ENCODE measurements at regions not wholly inside any gene's neighbourhood (a gene's known extent, or its start where the extent isn't known, plus 50 kb on each side); places are given as distances from the start of the nearest gene placed in this dataset.

DNA sequence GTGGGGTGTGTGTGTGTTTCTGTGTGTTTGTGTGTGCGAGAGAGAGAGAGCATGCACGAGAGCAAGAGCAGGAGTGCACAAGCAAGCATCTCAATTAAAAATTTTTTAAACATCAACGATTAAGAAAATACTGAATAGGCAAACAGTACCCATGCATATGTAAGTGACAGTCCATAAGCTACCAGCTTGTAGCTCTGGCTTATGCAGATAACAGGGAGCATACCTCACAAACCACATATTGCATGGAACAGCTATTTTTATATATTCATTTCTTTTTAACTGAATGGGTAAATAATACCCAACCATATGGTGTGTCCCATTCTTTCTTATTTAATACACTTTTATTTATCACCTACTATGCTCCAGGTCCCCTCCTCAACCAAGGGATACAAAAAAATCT is 234.5 kb downstream of the KBTBD8 start:
- Histone ChIP-seq H3K27ac (ENCODE audit: poor library complexity, severe bottlenecking) (no peak overlapping the region), H3K4me1 (ENCODE audit: insufficient read depth, poor library complexity, severe bottlenecking) (no peaks in the 10 kb centered on the region), H3K27me3 (ENCODE audit: insufficient read depth, poor library complexity, severe bottlenecking) (no peaks in the 10 kb centered on the region), H3K36me3 (ENCODE audit: low read depth) (no peaks in the 10 kb centered on the region), H3K9me3 (ENCODE audit: severe bottlenecking) (no peaks in the 10 kb centered on the region), H3K4me3 (ENCODE audit: severe bottlenecking) (no peak overlapping the region)
- ATAC-seq (ENCODE audit: low read depth) (no peak), DNase-seq (ENCODE audit: low spot score) (no peak)
- TF ChIP-seq, protein P1, sequence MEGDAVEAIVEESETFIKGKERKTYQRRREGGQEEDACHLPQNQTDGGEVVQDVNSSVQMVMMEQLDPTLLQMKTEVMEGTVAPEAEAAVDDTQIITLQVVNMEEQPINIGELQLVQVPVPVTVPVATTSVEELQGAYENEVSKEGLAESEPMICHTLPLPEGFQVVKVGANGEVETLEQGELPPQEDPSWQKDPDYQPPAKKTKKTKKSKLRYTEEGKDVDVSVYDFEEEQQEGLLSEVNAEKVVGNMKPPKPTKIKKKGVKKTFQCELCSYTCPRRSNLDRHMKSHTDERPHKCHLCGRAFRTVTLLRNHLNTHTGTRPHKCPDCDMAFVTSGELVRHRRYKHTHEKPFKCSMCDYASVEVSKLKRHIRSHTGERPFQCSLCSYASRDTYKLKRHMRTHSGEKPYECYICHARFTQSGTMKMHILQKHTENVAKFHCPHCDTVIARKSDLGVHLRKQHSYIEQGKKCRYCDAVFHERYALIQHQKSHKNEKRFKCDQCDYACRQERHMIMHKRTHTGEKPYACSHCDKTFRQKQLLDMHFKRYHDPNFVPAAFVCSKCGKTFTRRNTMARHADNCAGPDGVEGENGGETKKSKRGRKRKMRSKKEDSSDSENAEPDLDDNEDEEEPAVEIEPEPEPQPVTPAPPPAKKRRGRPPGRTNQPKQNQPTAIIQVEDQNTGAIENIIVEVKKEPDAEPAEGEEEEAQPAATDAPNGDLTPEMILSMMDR (IDR thresholded peaks at IDR 0.05; ENCODE audit: poor library complexity, severe bottlenecking) = no peak

DNA sequence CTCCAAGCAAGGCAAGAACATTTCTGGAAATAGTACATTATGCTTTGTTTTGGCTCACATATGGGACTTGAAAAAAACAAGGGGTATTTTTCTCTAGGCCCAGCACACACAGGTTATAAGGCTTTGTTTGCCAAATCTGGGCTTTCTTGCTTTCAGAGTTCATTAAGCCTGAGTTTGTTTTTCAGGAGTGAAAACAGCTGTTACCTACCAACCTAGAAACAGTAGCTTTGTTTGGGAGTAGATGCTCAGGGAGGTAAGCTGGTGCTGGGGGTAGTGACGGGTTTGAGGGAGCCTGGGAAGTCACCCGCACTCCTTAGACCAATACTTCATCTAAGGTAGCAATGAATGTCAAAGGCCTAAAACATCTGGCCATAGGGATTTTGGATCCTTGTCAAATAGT is 241.2 kb downstream of the KBTBD8 start:
- Histone ChIP-seq H3K9me3 (ENCODE audit: severe bottlenecking) (no peaks in the 10 kb centered on the region), H3K27ac (ENCODE audit: poor library complexity, severe bottlenecking) (no peak overlapping the region), H3K4me3 (ENCODE audit: severe bottlenecking) (no peak overlapping the region), H3K27me3 (ENCODE audit: insufficient read depth, poor library complexity, severe bottlenecking) (peaks cover 4% of the 10 kb centered on the region), H3K36me3 (ENCODE audit: low read depth) (no peaks in the 10 kb centered on the region), H3K4me1 (ENCODE audit: insufficient read depth, poor library complexity, severe bottlenecking) (no peaks in the 10 kb centered on the region)
- DNase-seq (ENCODE audit: low spot score) (no peak), ATAC-seq (ENCODE audit: low read depth) (no peak)
- TF ChIP-seq, protein P1 (IDR thresholded peaks at IDR 0.05; ENCODE audit: poor library complexity, severe bottlenecking) = no peak

DNA sequence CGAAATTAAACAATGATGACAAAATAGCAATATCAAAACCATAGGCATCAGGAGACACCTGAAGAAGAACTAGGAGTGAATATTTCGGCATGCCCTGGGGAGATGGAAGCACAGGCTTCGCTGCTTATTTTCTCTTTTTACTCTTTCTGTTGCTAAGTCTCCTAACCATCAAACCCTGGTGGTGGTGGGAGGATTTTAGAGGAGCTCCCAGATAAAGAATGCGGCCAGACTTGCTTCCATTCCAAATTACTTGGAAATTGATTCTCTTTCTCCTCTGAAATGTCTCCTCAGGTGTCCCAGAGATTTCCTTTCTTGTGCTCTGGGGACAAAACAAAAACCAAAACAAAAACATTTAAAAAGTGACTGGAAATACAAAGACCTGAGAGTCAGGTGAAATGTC is 243.0 kb downstream of the KBTBD8 start:
- ATAC-seq (ENCODE audit: low read depth) = no peak
- Histone ChIP-seq H3K27ac (ENCODE audit: poor library complexity, severe bottlenecking) (no peak overlapping the region), H3K9me3 (ENCODE audit: severe bottlenecking) (no peaks in the 10 kb centered on the region), H3K4me3 (ENCODE audit: severe bottlenecking) (no peak overlapping the region), H3K27me3 (ENCODE audit: insufficient read depth, poor library complexity, severe bottlenecking) (peaks cover 4% of the 10 kb centered on the region), H3K36me3 (ENCODE audit: low read depth) (no peaks in the 10 kb centered on the region), H3K4me1 (ENCODE audit: insufficient read depth, poor library complexity, severe bottlenecking) (no peaks in the 10 kb centered on the region)
- DNase-seq (ENCODE audit: low spot score) = no peak
- TF ChIP-seq, protein P1 (IDR thresholded peaks at IDR 0.05; ENCODE audit: poor library complexity, severe bottlenecking) = no peak

DNA sequence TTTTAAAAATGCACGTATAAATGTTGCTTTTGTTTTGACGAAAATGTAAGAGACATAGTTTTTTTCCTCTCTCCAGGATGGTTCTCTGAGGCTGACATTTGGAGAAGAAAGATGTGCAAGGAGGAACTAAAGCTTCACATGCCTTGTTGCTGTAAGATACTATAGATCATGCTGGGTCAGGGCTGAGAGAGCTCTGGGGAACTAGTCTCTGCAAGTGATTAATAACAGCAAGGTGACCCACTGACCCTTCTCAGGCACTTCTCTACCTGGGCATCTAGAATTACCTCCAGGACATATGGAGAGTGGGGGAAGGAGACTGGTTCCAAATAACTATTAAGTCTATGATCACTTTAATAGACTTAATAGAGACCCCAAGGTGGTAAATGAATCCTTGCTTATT is 246.0 kb downstream of the KBTBD8 start:
- H3K36me3 ChIP-seq (ENCODE audit: low read depth) = no peaks in the 10 kb centered on the region
- DNase-seq (ENCODE audit: low spot score) (no peak), ATAC-seq (ENCODE audit: low read depth) (no peak)
- TF ChIP-seq, protein P1 (IDR thresholded peaks at IDR 0.05; ENCODE audit: poor library complexity, severe bottlenecking) = no peak
- H3K4me3 ChIP-seq (ENCODE audit: severe bottlenecking) = no peak overlapping the region
- no peaks in the 10 kb centered on the region for H3K4me1 ChIP-seq (ENCODE audit: insufficient read depth, poor library complexity, severe bottlenecking)
- no peak overlapping the region for H3K27ac ChIP-seq (ENCODE audit: poor library complexity, severe bottlenecking)
- no peaks in the 10 kb centered on the region for H3K9me3 ChIP-seq (ENCODE audit: severe bottlenecking)
- H3K27me3 ChIP-seq (ENCODE audit: insufficient read depth, poor library complexity, severe bottlenecking) = peaks cover 4% of the 10 kb centered on the region

DNA sequence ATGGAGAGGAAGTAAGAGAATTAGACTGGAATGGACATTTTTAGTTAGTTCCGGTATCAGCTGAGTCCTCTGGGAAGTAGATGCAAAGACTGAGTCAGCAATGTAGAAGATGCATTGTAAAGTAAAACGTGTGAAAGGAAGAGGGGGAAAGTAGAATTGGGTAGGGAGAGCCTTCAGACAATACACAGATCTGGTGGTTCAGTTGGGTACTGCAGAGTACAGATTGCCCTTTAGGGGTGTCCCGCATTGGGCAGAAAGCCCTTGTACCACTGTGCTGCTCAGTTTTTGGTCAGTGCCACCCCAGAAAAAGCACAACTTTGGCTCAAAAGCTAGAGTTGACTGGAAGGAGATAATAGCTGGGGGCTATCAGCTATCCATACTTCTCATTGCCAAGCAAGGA is 247.4 kb downstream of the KBTBD8 start:
- Histone ChIP-seq H3K27me3 (ENCODE audit: insufficient read depth, poor library complexity, severe bottlenecking) (peaks cover 4% of the 10 kb centered on the region), H3K27ac (ENCODE audit: poor library complexity, severe bottlenecking) (no peak overlapping the region), H3K9me3 (ENCODE audit: severe bottlenecking) (no peaks in the 10 kb centered on the region), H3K36me3 (ENCODE audit: low read depth) (no peaks in the 10 kb centered on the region), H3K4me1 (ENCODE audit: insufficient read depth, poor library complexity, severe bottlenecking) (no peaks in the 10 kb centered on the region), H3K4me3 (ENCODE audit: severe bottlenecking) (no peak overlapping the region)
- DNase-seq (ENCODE audit: low spot score) (no peak), ATAC-seq (ENCODE audit: low read depth) (no peak)
- TF ChIP-seq, protein P1 (IDR thresholded peaks at IDR 0.05; ENCODE audit: poor library complexity, severe bottlenecking) = no peak
